Esophagus muscularis mucosa (tissue), 3 donors: ENCODE measurements at regions not wholly inside any gene's neighbourhood (a gene's known extent, or its start where the extent isn't known, plus 50 kb on each side); places are given as distances from the start of the nearest gene placed in this dataset.

ENCODE experiments used
- CTCF ChIP-seq, 3 experiments: fragments of 200-600 bp in 2 of 3; fragments of 450-650 bp in 1 of 3; sonication (generic) in 2 of 3; IDR thresholded peaks; one replicate each; pipeline ENCODE4 v1.5.1; 2017 to 2019; ENCODE audit warnings: antibody characterized with exemption in 3 of 3, mild to moderate bottlenecking in 2 of 3, moderate library complexity in 1 of 3
- POLR2A ChIP-seq: fragments of 450-650 bp; IDR thresholded peaks from one replicate; pipeline ENCODE4 v1.6.1; 2017; ENCODE audit warnings: antibody characterized with exemption, moderate library complexity, mild to moderate bottlenecking, low read depth

GRCh38 chr12:98106031-98106683, 409.2 kb upstream of the TMPO start:
- no peak for TF ChIP-seq CTCF (IDR thresholded peaks at IDR 0.05)
- no peak for TF ChIP-seq POLR2A
